ENCODE measurements at regions not wholly inside any gene's neighbourhood (a gene's known extent, or its start where the extent isn't known, plus 50 kb on each side); places are given as distances from the start of the nearest gene placed in this dataset.

GRCh38 chr9:134487066-134487710, 154.4 kb upstream of the COL5A1 start:
- no peak for FAIRE-seq

- no peak for FAIRE-seq
Observed at GRCh38 chr9:134488331-134489280, 153.0 kb upstream of the COL5A1 start.

GRCh38 chr9:134489621-134490408, 151.8 kb upstream of the COL5A1 start:
- FAIRE-seq, result no peak

- FAIRE-seq, result no peak
Observed at GRCh38 chr9:134490446-134490845, 151.2 kb upstream of the COL5A1 start.

GRCh38 chr9:134491196-134491835, 150.3 kb upstream of the COL5A1 start:
- FAIRE-seq, result no peak

GRCh38 chr9:134491856-134492255, 149.7 kb upstream of the COL5A1 start:
- no peak for FAIRE-seq

GRCh38 chr9:134492281-134492691, 149.3 kb upstream of the COL5A1 start:
- FAIRE-seq, result peak; percentile 15

GRCh38 chr9:134492721-134493460, 148.7 kb upstream of the COL5A1 start:
- no peak for FAIRE-seq

- FAIRE-seq, result no peak
Observed at GRCh38 chr9:134493461-134494272, 147.9 kb upstream of the COL5A1 start.

- FAIRE-seq, result no peak
Observed at GRCh38 chr9:134494273-134494815, 147.3 kb upstream of the COL5A1 start.

GRCh38 chr9:134494905-134495304, 146.7 kb upstream of the COL5A1 start:
- no peak for FAIRE-seq

GRCh38 chr9:134495881-134496412, 145.7 kb upstream of the COL5A1 start:
- FAIRE-seq, result no peak

- FAIRE-seq, result no peak
Observed at GRCh38 chr9:134496413-134497282, 145.0 kb upstream of the COL5A1 start.

- no peak for FAIRE-seq
Observed at GRCh38 chr9:134497283-134497860, 144.2 kb upstream of the COL5A1 start.

GRCh38 chr9:134498814-134499166, 142.8 kb upstream of the COL5A1 start:
- no peak for FAIRE-seq

- FAIRE-seq, result no peak
Observed at GRCh38 chr9:134500931-134501760, 140.5 kb upstream of the COL5A1 start.

- FAIRE-seq, result no peak
Observed at GRCh38 chr9:134501761-134502265, 139.8 kb upstream of the COL5A1 start.

GRCh38 chr9:134502266-134502791, 139.3 kb upstream of the COL5A1 start:
- no peak for FAIRE-seq
